ENCODE measurements at regions not wholly inside any gene's neighbourhood (a gene's known extent, or its start where the extent isn't known, plus 50 kb on each side); places are given as distances from the start of the nearest gene placed in this dataset.

DNA sequence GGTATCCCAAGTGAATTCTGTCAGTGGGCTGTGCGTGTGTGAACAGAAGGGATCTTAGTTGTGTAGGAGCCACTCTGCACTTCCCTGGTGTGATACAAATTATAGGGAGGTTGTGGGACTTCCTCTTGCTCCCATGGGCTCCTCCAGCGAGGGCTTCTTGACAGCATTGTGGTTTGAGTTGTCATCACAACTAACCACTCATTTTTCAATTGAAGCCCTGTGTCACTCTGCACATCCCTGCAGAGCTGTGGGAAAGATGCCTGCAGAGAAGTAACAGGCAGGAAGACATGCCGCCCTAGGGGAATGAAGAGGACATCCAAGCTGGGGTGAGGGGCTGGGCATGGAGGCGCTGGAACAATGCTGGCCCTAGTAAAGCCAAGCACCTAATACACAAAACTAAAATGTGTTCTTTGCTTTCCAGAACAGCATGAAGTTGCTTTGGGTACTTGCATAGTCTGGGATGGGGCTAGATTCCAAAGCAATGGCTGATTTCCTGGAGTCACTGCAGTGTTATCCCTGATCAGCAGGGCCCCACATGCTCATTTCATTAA lies 692.5 kb downstream of the TOX3 start:
- DNase-seq (ENCODE audit: extremely low spot score) = no peak
- Histone ChIP-seq H3K4me3 (no peak overlapping the region), H3K27ac (replicated peaks in 1 of 4) (no peak overlapping the region), H3K4me1 (no peaks in the 10 kb centered on the region), H3K36me3 (no peaks in the 10 kb centered on the region), H3K27me3 (no peaks in the 10 kb centered on the region), H3K9me3 (peaks cover 0 to 7% (median 0%) of the 10 kb centered on the region in 4 donors)
- intact Hi-C loops (cut with DNase I) = no loop called here
- 69% methylated on average over 4 of the region's 4 CpGs for WGBS
- TF ChIP-seq, protein P1, sequence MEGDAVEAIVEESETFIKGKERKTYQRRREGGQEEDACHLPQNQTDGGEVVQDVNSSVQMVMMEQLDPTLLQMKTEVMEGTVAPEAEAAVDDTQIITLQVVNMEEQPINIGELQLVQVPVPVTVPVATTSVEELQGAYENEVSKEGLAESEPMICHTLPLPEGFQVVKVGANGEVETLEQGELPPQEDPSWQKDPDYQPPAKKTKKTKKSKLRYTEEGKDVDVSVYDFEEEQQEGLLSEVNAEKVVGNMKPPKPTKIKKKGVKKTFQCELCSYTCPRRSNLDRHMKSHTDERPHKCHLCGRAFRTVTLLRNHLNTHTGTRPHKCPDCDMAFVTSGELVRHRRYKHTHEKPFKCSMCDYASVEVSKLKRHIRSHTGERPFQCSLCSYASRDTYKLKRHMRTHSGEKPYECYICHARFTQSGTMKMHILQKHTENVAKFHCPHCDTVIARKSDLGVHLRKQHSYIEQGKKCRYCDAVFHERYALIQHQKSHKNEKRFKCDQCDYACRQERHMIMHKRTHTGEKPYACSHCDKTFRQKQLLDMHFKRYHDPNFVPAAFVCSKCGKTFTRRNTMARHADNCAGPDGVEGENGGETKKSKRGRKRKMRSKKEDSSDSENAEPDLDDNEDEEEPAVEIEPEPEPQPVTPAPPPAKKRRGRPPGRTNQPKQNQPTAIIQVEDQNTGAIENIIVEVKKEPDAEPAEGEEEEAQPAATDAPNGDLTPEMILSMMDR (IDR thresholded peaks at IDR 0.05) = no peak
- TF ChIP-seq POLR2AphosphoS5 (IDR thresholded peaks at IDR 0.05) (no peak), EP300 (IDR thresholded peaks at IDR 0.05) (no peak), POLR2A (IDR thresholded peaks at IDR 0.05; ENCODE audit: low read depth) (no peak)

DNA sequence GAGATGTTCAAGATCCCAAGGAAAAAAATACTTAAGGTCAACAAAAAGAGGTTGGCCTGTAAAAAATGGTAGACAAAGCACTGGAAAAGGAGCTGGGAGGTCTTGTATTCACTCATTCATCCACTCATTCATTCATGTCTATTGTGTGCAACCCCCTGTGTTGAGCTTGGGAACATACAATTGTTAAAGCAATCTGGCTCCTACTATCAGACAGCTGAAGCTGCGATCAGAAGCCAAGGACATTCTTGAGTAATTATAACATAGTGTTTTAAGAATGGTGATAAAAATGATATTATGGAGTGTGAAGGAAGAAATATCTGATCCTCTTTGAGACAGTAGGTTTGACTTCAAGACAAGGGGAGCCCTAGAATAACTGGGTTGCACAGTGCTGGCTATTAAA lies 693.4 kb downstream of the TOX3 start:
- Histone ChIP-seq H3K36me3 (no peaks in the 10 kb centered on the region), H3K27me3 (no peaks in the 10 kb centered on the region), H3K4me3 (no peak overlapping the region), H3K27ac (replicated peaks in 1 of 4) (no peak overlapping the region), H3K4me1 (no peaks in the 10 kb centered on the region), H3K9me3 (peaks cover 0 to 7% (median 0%) of the 10 kb centered on the region in 4 donors)
- TF ChIP-seq EP300 (IDR thresholded peaks at IDR 0.05) (no peak), POLR2AphosphoS5 (IDR thresholded peaks at IDR 0.05) (no peak)
- WGBS = 73% methylated on average over 1 of the region's 1 CpG
- intact Hi-C loops (cut with DNase I) = no loop called here
- no peak for DNase-seq (ENCODE audit: extremely low spot score)

DNA sequence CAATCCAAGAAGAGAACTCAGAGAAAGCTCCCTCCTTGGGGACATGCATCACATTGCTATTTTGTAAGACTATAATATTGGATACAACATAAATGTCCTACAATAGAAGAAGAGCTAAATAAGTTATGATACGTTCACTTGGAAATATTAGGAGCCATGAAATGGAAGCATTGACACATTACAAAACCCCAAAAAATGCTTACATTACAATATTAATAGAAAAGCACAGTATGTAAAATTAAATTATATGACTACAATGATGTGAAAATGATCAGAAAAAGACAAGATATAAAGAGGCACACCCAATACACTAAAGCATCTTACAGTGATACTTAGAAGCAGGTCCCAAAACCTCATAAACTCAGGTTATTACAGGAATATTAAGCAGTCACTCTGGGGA lies 694.1 kb downstream of the TOX3 start:
- H3K27me3 ChIP-seq = no peaks in the 10 kb centered on the region
- H3K9me3 ChIP-seq = peaks cover 0 to 7% (median 0%) of the 10 kb centered on the region in 4 donors
- intact Hi-C loops (cut with DNase I) = no loop called here
- no peak for DNase-seq (ENCODE audit: extremely low spot score)
- WGBS = 85% methylated on average over 1 of the region's 1 CpG
- H3K36me3 ChIP-seq = no peaks in the 10 kb centered on the region
- H3K4me3 ChIP-seq = no peak overlapping the region
- no peak overlapping the region for H3K27ac ChIP-seq (replicated peaks in 1 of 4)
- TF ChIP-seq, protein P1 (IDR thresholded peaks at IDR 0.05) = no peak
- TF ChIP-seq EP300 (IDR thresholded peaks at IDR 0.05) (no peak), POLR2AphosphoS5 (IDR thresholded peaks at IDR 0.05) (no peak), POLR2A (IDR thresholded peaks at IDR 0.05; ENCODE audit: low read depth) (no peak)
- H3K4me1 ChIP-seq = no peaks in the 10 kb centered on the region

DNA sequence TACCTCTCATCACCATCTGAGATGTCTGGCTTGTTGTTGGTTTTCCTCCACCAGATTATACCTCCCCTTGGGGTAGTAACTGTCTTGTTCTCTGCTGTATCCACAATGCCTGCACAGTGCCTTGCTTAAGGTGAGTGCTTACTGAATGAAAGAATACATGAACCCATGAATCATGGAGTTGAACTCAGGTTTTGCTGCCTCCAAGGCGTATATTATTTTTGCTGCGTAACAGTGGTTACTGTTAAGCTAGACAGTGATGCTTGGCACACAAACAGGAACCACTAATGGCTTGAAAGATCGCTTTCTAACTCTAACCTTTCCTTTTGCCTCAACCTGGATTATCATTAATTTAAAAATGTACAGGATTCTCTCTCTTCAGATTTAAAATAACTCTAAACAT lies 695.8 kb downstream of the TOX3 start:
- TF ChIP-seq POLR2AphosphoS5 (IDR thresholded peaks at IDR 0.05) (no peak), EP300 (IDR thresholded peaks at IDR 0.05) (no peak), POLR2A (IDR thresholded peaks at IDR 0.05; ENCODE audit: low read depth) (no peak)
- TF ChIP-seq, protein P1 (IDR thresholded peaks at IDR 0.05) = no peak
- no peaks in the 10 kb centered on the region for H3K27me3 ChIP-seq
- peaks cover 0 to 7% (median 0%) of the 10 kb centered on the region in 4 donors for H3K9me3 ChIP-seq
- H3K4me1 ChIP-seq = no peaks in the 10 kb centered on the region
- no peak overlapping the region for H3K4me3 ChIP-seq
- no peak for DNase-seq (ENCODE audit: extremely low spot score)
- intact Hi-C loops (cut with DNase I) = no loop called here
- no peak overlapping the region for H3K27ac ChIP-seq (replicated peaks in 1 of 4)
- no peaks in the 10 kb centered on the region for H3K36me3 ChIP-seq
- WGBS = 92% methylated on average over 3 of the region's 3 CpGs

DNA sequence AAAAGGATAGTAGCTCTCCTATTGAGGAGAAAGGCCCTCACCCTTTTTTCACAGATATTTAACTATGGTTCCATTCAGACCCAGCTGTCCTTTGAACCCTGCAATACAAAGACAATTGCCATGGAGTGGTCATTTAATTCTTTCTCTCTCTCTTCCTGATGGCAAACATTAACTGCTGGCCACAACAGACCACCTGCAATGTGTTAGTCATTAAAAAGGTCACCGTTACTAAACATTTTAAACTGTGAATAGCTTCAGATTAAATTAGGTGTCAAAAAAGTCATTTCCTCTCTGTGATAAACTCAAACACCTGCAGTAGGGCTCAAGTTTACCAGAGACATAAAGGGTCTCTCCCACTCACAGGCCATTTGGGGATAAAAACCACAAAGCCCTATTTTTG lies 697.2 kb downstream of the TOX3 start:
- no peak for DNase-seq (ENCODE audit: extremely low spot score)
- Histone ChIP-seq H3K9me3 (peaks cover 0 to 7% (median 0%) of the 10 kb centered on the region in 4 donors), H3K27ac (replicated peaks in 1 of 4) (no peak overlapping the region), H3K36me3 (no peaks in the 10 kb centered on the region), H3K4me3 (no peak overlapping the region), H3K27me3 (no peaks in the 10 kb centered on the region), H3K4me1 (no peaks in the 10 kb centered on the region)
- TF ChIP-seq, protein P1 (IDR thresholded peaks at IDR 0.05) = no peak
- no peak for TF ChIP-seq POLR2A (IDR thresholded peaks at IDR 0.05; ENCODE audit: low read depth)
- no peak for TF ChIP-seq POLR2AphosphoS5 (IDR thresholded peaks at IDR 0.05)
- TF ChIP-seq EP300 (IDR thresholded peaks at IDR 0.05) = no peak
- intact Hi-C loops (cut with DNase I) = no loop called here
- 92% methylated on average over 1 of the region's 1 CpG for WGBS
